Lower lobe of right lung (tissue), 2 donors: ENCODE measurements at regions not wholly inside any gene's neighbourhood (a gene's known extent, or its start where the extent isn't known, plus 50 kb on each side); places are given as distances from the start of the nearest gene placed in this dataset.
"Not testable (repeated sequence)": the region's sequence is repeated elsewhere in the genome, so short reads cannot be mapped to it uniquely, and the experiment has no call there.

ENCODE experiments used
- ATAC-seq, 2 donors: fragments of 200-7000 bp; cut with Tn5 transposase; one replicate each; pipeline ENCODE4 v1.9.1; 2020 to 2022; ENCODE audit warnings: mild to moderate bottlenecking in 2 of 2, moderate library complexity in 2 of 2
- DNase-seq: peaks from one replicate; pipeline ENCODE4 v3.0.0-alpha.2; 2020
- H3K27ac ChIP-seq: fragments of 200-600 bp; one replicate; pipeline ENCODE4 v1.8.0; 2022
- H3K27me3 ChIP-seq: fragments of 200-600 bp; one replicate; pipeline ENCODE4 v1.8.0; 2022; ENCODE audit warnings: low read depth
- H3K36me3 ChIP-seq: fragments of 200-600 bp; one replicate; pipeline ENCODE4 v1.8.0; 2022; ENCODE audit warnings: mild to moderate bottlenecking
- H3K4me1 ChIP-seq: fragments of 200-600 bp; one replicate; pipeline ENCODE4 v1.8.0; 2022
- H3K4me3 ChIP-seq: fragments of 200-600 bp; one replicate; pipeline ENCODE4 v1.8.0; 2022; ENCODE audit warnings: mild to moderate bottlenecking
- H3K9me3 ChIP-seq: fragments of 200-600 bp; one replicate; pipeline ENCODE4 v1.8.0; 2022
- intact Hi-C: fragments of 100-400 bp; cut with DNase I; formaldehyde crosslinking; loops from one replicate; pipeline ENCODE4 v1.11.0; 2022
- TF ChIP-seq, protein P1 (sequence below): fragments of 200-600 bp; IDR thresholded peaks from one replicate; pipeline ENCODE4 v1.8.0; 2022; ENCODE audit warnings: antibody characterized with exemption, mild to moderate bottlenecking
- donor health status: DM: no; HTN: yes; CAD: no; lungs with severe emphysema.

DNA sequence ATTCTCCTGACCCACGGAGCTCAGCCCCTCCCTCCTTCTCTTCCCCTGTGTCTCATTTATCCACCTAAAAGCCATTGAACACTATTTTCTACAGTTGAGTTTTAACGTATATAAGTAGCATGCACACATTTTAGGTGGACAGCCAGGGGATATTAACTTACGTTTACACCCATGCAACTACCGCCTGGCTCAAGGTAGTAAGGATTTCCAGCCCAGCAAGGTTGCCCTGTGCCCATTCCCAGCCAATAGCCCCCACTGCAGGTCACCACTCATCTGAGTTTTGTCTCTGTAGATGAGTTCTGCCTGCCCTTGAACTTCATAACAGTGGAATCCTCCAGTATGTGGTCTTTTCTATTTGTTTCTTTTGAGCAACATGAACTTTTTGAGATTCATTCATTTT is 65.4 kb downstream of the SMIM38 start:
- H3K36me3 ChIP-seq, result no peaks in the 10 kb centered on the region
- H3K27me3 ChIP-seq, result no peaks in the 10 kb centered on the region
- H3K9me3 ChIP-seq, result no peaks in the 10 kb centered on the region
- ATAC-seq (no peak), DNase-seq (no peak)
- no peak overlapping the region for H3K27ac ChIP-seq
- H3K4me3 ChIP-seq, result no peak overlapping the region
- no peaks in the 10 kb centered on the region for H3K4me1 ChIP-seq
- intact Hi-C loops, result no loop called here
- TF ChIP-seq, protein P1, sequence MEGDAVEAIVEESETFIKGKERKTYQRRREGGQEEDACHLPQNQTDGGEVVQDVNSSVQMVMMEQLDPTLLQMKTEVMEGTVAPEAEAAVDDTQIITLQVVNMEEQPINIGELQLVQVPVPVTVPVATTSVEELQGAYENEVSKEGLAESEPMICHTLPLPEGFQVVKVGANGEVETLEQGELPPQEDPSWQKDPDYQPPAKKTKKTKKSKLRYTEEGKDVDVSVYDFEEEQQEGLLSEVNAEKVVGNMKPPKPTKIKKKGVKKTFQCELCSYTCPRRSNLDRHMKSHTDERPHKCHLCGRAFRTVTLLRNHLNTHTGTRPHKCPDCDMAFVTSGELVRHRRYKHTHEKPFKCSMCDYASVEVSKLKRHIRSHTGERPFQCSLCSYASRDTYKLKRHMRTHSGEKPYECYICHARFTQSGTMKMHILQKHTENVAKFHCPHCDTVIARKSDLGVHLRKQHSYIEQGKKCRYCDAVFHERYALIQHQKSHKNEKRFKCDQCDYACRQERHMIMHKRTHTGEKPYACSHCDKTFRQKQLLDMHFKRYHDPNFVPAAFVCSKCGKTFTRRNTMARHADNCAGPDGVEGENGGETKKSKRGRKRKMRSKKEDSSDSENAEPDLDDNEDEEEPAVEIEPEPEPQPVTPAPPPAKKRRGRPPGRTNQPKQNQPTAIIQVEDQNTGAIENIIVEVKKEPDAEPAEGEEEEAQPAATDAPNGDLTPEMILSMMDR, result no peak

DNA sequence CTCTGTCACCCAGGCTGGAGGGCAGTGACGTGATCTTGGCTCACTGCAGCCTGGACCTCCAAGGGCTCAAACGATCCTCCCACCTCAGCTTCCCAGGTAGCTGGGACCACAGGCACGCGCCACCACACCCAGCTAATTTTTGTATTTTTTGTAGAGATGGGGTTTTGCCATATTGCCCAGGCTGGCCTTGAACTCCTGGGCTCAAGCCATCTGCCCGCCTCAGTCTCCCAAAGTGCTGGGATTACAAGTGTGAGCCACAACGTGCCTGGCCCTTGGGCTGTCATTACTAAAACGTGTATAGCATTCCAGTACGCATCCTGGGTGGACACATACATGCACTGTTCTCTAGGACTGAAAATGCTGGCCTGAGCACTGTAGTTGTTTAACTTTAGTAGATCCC is 65.9 kb downstream of the SMIM38 start:
- H3K4me1 ChIP-seq, DNase-seq, H3K36me3 ChIP-seq, H3K27ac ChIP-seq, H3K4me3 ChIP-seq, H3K27me3 ChIP-seq, ATAC-seq, intact Hi-C loops, H3K9me3 ChIP-seq: not testable (repeated sequence)

- H3K4me1 ChIP-seq, result no peaks in the 10 kb centered on the region
- H3K4me3 ChIP-seq, result no peak overlapping the region
- TF ChIP-seq, protein P1, result no peak
- intact Hi-C loops, result no loop called here
- DNase-seq (no peak), ATAC-seq (no peak)
- no peaks in the 10 kb centered on the region for H3K27me3 ChIP-seq
- no peaks in the 10 kb centered on the region for H3K9me3 ChIP-seq
- no peaks in the 10 kb centered on the region for H3K36me3 ChIP-seq
- no peak overlapping the region for H3K27ac ChIP-seq
Observed at GRCh38 chr11:69227271-69227670, 66.7 kb upstream of the MYEOV start.

GRCh38 chr11:69229511-69229910 is 64.4 kb upstream of the MYEOV start:
- intact Hi-C loops, result no loop called here
- TF ChIP-seq, protein P1, result no peak
- Histone ChIP-seq H3K27me3 (no peaks in the 10 kb centered on the region), H3K4me3 (no peak overlapping the region), H3K9me3 (no peaks in the 10 kb centered on the region), H3K27ac (no peak overlapping the region), H3K4me1 (no peaks in the 10 kb centered on the region), H3K36me3 (no peaks in the 10 kb centered on the region)
- no peak for DNase-seq
- ATAC-seq, result no peak

GRCh38 chr11:69230856-69231425 is 63.0 kb upstream of the MYEOV start:
- ATAC-seq (no peak), DNase-seq (no peak)
- TF ChIP-seq, protein P1, result no peak
- no peaks in the 10 kb centered on the region for H3K27me3 ChIP-seq
- H3K9me3 ChIP-seq, result no peaks in the 10 kb centered on the region
- intact Hi-C loops, result no loop called here
- H3K27ac ChIP-seq, result no peak overlapping the region
- no peaks in the 10 kb centered on the region for H3K36me3 ChIP-seq
- no peaks in the 10 kb centered on the region for H3K4me1 ChIP-seq
- no peak overlapping the region for H3K4me3 ChIP-seq

- ATAC-seq, result no peak
- intact Hi-C loops, result no loop called here
- H3K27me3 ChIP-seq, result no peaks in the 10 kb centered on the region
- H3K27ac ChIP-seq, result no peak overlapping the region
- no peaks in the 10 kb centered on the region for H3K4me1 ChIP-seq
- H3K4me3 ChIP-seq, result no peak overlapping the region
- TF ChIP-seq, protein P1, result no peak
- H3K36me3 ChIP-seq, result no peaks in the 10 kb centered on the region
- H3K9me3 ChIP-seq, result no peaks in the 10 kb centered on the region
- DNase-seq, result no peak
Observed at GRCh38 chr11:69231466-69232018, 62.4 kb upstream of the MYEOV start.
